Osteoblast (primary cell): ENCODE measurements at regions not wholly inside any gene's neighbourhood (a gene's known extent, or its start where the extent isn't known, plus 50 kb on each side); places are given as distances from the start of the nearest gene placed in this dataset.

Source experiments
- DNase-seq: peaks from one replicate; pipeline ENCODE4 v3.0.0; 2011; ENCODE audit warnings: low spot score, mixed read lengths; ENCODE audit not compliant: insufficient read length; ENCODE audit errors: missing footprints
- H2AFZ ChIP-seq: 2 replicates; pipeline ENCODE4 v1.6.0; 2011; ENCODE audit warnings: mild to moderate bottlenecking, low read length
- H3K27ac ChIP-seq: 2 replicates; pipeline ENCODE4 v1.5.1; 2011; ENCODE audit warnings: mild to moderate bottlenecking, low read depth, low read length, moderate library complexity
- H3K27me3 ChIP-seq: 2 replicates; pipeline ENCODE4 v1.6.0; 2012; ENCODE audit warnings: mild to moderate bottlenecking, control low read depth, inconsistent platforms, low read length, moderate library complexity; ENCODE audit not compliant: insufficient read depth
- H3K36me3 ChIP-seq: 2 replicates; pipeline ENCODE4 v1.5.1; 2011; ENCODE audit warnings: mild to moderate bottlenecking, low read length, control low read depth, moderate library complexity; ENCODE audit not compliant: insufficient read depth
- H3K4me1 ChIP-seq: 2 replicates; pipeline ENCODE4 v1.5.1; 2011; ENCODE audit warnings: mild to moderate bottlenecking, low read length, control low read depth, moderate library complexity; ENCODE audit not compliant: insufficient read depth
- H3K4me2 ChIP-seq: 2 replicates; pipeline ENCODE4 v1.6.0; 2011; ENCODE audit warnings: mild to moderate bottlenecking, low read length; ENCODE audit not compliant: insufficient read depth
- H3K4me3 ChIP-seq: fragments of 200-600 bp; sonication (generic); 3 replicates; pipeline ENCODE4 v1.5.1; 2012; ENCODE audit warnings: mild to moderate bottlenecking, low read length, inconsistent platforms; ENCODE audit not compliant: insufficient read depth
- H3K79me2 ChIP-seq: 2 replicates; pipeline ENCODE4 v1.6.0; 2012; ENCODE audit warnings: mild to moderate bottlenecking, low read length, control low read depth, inconsistent platforms; ENCODE audit not compliant: insufficient read depth
- H3K9me3 ChIP-seq: 2 replicates; pipeline ENCODE4 v1.5.1; 2011; ENCODE audit warnings: low read depth, low read length, control low read depth
- H4K20me1 ChIP-seq: 2 replicates; pipeline ENCODE4 v1.6.0; 2012; ENCODE audit warnings: mild to moderate bottlenecking, low read length, control low read depth; ENCODE audit not compliant: insufficient read depth
- CTCF ChIP-seq: IDR thresholded peaks from 2 replicates; pipeline ENCODE4 v1.5.1; 2011; ENCODE audit warnings: mild to moderate bottlenecking, low read depth, low read length, moderate library complexity; ENCODE audit errors: extremely low read depth

- Histone ChIP-seq H3K4me1 (no peaks in the 10 kb centered on the region), H3K27ac (no peak overlapping the region), H3K4me3 (no peak overlapping the region), H3K79me2 (no peaks in the 10 kb centered on the region), H2AFZ (no peak overlapping the region), H4K20me1 (no peaks in the 10 kb centered on the region), H3K36me3 (no peaks in the 10 kb centered on the region), H3K9me3 (no peaks in the 10 kb centered on the region), H3K27me3 (no peaks in the 10 kb centered on the region), H3K4me2 (no peak overlapping the region)
- TF ChIP-seq CTCF: no peak
- no peak for DNase-seq
Observed at GRCh38 chr3:70757658-70758057, 445.2 kb upstream of the MDFIC2 start.

- Histone ChIP-seq H3K27ac (no peak overlapping the region), H3K79me2 (no peaks in the 10 kb centered on the region), H3K9me3 (no peaks in the 10 kb centered on the region), H3K36me3 (no peaks in the 10 kb centered on the region), H3K4me1 (no peaks in the 10 kb centered on the region), H3K27me3 (no peaks in the 10 kb centered on the region), H3K4me2 (no peak overlapping the region), H4K20me1 (no peaks in the 10 kb centered on the region), H3K4me3 (no peak overlapping the region), H2AFZ (no peak overlapping the region)
- TF ChIP-seq CTCF: no peak
- DNase-seq: no peak
Observed at GRCh38 chr3:70755526-70755925, 443.1 kb upstream of the MDFIC2 start.

GRCh38 chr3:70754314-70754713 is 441.9 kb upstream of the MDFIC2 start:
- no peak for DNase-seq
- Histone ChIP-seq H3K9me3 (no peaks in the 10 kb centered on the region), H2AFZ (no peak overlapping the region), H3K27ac (no peak overlapping the region), H3K4me3 (no peak overlapping the region), H3K36me3 (no peaks in the 10 kb centered on the region), H3K27me3 (no peaks in the 10 kb centered on the region), H4K20me1 (no peaks in the 10 kb centered on the region), H3K4me1 (no peaks in the 10 kb centered on the region), H3K4me2 (no peak overlapping the region), H3K79me2 (no peaks in the 10 kb centered on the region)
- TF ChIP-seq CTCF: no peak

GRCh38 chr3:70753572-70753971 is 441.1 kb upstream of the MDFIC2 start:
- TF ChIP-seq CTCF: no peak
- Histone ChIP-seq H3K9me3 (no peaks in the 10 kb centered on the region), H3K79me2 (no peaks in the 10 kb centered on the region), H3K36me3 (no peaks in the 10 kb centered on the region), H3K4me1 (no peaks in the 10 kb centered on the region), H3K4me3 (no peak overlapping the region), H3K27me3 (no peaks in the 10 kb centered on the region), H2AFZ (no peak overlapping the region), H4K20me1 (no peaks in the 10 kb centered on the region), H3K4me2 (no peak overlapping the region), H3K27ac (no peak overlapping the region)
- DNase-seq: no peak
